ENCODE measurements at regions not wholly inside any gene's neighbourhood (a gene's known extent, or its start where the extent isn't known, plus 50 kb on each side); places are given as distances from the start of the nearest gene placed in this dataset.

GRCh38 chr1:34619256-34619655 is 135.6 kb upstream of the GJB5 start:
- FAIRE-seq = no peak
- Histone ChIP-seq H2AFZ (ENCODE audit: low read depth, low read length) (no peak overlapping the region), H3K27me3 (ENCODE audit: control insufficient read depth in 2 of 2, insufficient read depth in 2 of 2, low read length in 2 of 2) (no peaks in the 10 kb centered on the region), H3K9me3 (replicated peaks; ENCODE audit: control insufficient read depth, insufficient read depth, low read length) (no peaks in the 10 kb centered on the region), H3K9ac (replicated peaks; ENCODE audit: extremely low read depth, insufficient read depth, low read length) (no peak overlapping the region), H3K4me2 (ENCODE audit: insufficient read depth, low read length) (no peak overlapping the region), H3K79me2 (ENCODE audit: control insufficient read depth, insufficient read depth, low read length) (no peaks in the 10 kb centered on the region), H3K4me1 (ENCODE audit: control insufficient read depth, extremely low read depth, insufficient read depth, low read length) (no peaks in the 10 kb centered on the region), H3K4me3 (replicated peaks in 1 of 3; ENCODE audit: insufficient read depth in 1 of 3, low read depth in 1 of 3, low read length in 3 of 3) (no peak overlapping the region), H3K9me1 (replicated peaks; ENCODE audit: control insufficient read depth, extremely low read depth, insufficient read depth, low read length) (no peaks in the 10 kb centered on the region), H3K27ac (ENCODE audit: insufficient read depth, low read depth, low read length) (no peak overlapping the region), H3K36me3 (ENCODE audit: control insufficient read depth in 2 of 2, extremely low read depth in 1 of 2, insufficient read depth in 2 of 2, low read length in 2 of 2) (no peaks in the 10 kb centered on the region), H4K20me1 (replicated peaks; ENCODE audit: control insufficient read depth, extremely low read depth, insufficient read depth, low read length) (no peaks in the 10 kb centered on the region)
- dilution Hi-C loops (cut with MboI; ENCODE audit: extremely low pct_ligation_motif_present, low sequenced_read_pairs) (no loop called here), intact Hi-C loops (cut with micrococcal nuclease) (no loop called here)
- DNase-seq (ENCODE audit: low read depth, low spot score) = no peak
- CTCF ChIA-PET = no interaction called here
- POLR2A ChIA-PET = no interaction called here
- no peak for TF ChIP-seq POLR2AphosphoS5 (IDR thresholded peaks at IDR 0.05; ENCODE audit: insufficient read depth, low read depth, low read length)
- no TSS peak for BruUV-seq (replicated peaks)

GRCh38 chr1:34621916-34622315 is 132.9 kb upstream of the GJB5 start:
- no peak overlapping the region for H3K4me3 ChIP-seq (replicated peaks in 1 of 3; ENCODE audit: insufficient read depth in 1 of 3, low read depth in 1 of 3, low read length in 3 of 3)

More at GRCh38 chr1:34621916-34622315, 132.9 kb upstream of the GJB5 start:
- DNase-seq (ENCODE audit: low read depth, low spot score) (no peak), FAIRE-seq (no peak)
- BruUV-seq (replicated peaks) = no TSS peak
- Histone ChIP-seq H3K36me3 (ENCODE audit: control insufficient read depth in 2 of 2, extremely low read depth in 1 of 2, insufficient read depth in 2 of 2, low read length in 2 of 2) (no peaks in the 10 kb centered on the region), H3K4me2 (ENCODE audit: insufficient read depth, low read length) (no peak overlapping the region), H4K20me1 (replicated peaks; ENCODE audit: control insufficient read depth, extremely low read depth, insufficient read depth, low read length) (no peaks in the 10 kb centered on the region), H3K27ac (ENCODE audit: insufficient read depth, low read depth, low read length) (no peak overlapping the region), H3K4me1 (ENCODE audit: control insufficient read depth, extremely low read depth, insufficient read depth, low read length) (no peaks in the 10 kb centered on the region), H3K9me1 (replicated peaks; ENCODE audit: control insufficient read depth, extremely low read depth, insufficient read depth, low read length) (no peaks in the 10 kb centered on the region), H3K9ac (replicated peaks; ENCODE audit: extremely low read depth, insufficient read depth, low read length) (no peak overlapping the region), H3K79me2 (ENCODE audit: control insufficient read depth, insufficient read depth, low read length) (no peaks in the 10 kb centered on the region), H2AFZ (ENCODE audit: low read depth, low read length) (no peak overlapping the region), H3K27me3 (ENCODE audit: control insufficient read depth in 2 of 2, insufficient read depth in 2 of 2, low read length in 2 of 2) (no peaks in the 10 kb centered on the region), H3K9me3 (replicated peaks; ENCODE audit: control insufficient read depth, insufficient read depth, low read length) (no peaks in the 10 kb centered on the region)
- TF ChIP-seq FOS (IDR thresholded peaks at IDR 0.05; ENCODE audit: borderline replicate concordance, insufficient read depth, low read length) = no peak
- no peak for TF ChIP-seq POLR2AphosphoS5 (IDR thresholded peaks at IDR 0.05; ENCODE audit: insufficient read depth, low read depth, low read length)
- no peak for TF ChIP-seq POLR2A (IDR thresholded peaks at IDR 0.05; ENCODE audit: low read depth, low read length)
- no peak for TF ChIP-seq MAX (IDR thresholded peaks at IDR 0.05; ENCODE audit: insufficient read depth, insufficient read length)
- no peak for TF ChIP-seq EZH2 (IDR thresholded peaks at IDR 0.05; ENCODE audit: borderline replicate concordance, low read depth, low read length, severe bottlenecking)
- no peak for TF ChIP-seq CTCF (IDR thresholded peaks at IDR 0.05; ENCODE audit: extremely low read depth in 1 of 2, insufficient read depth in 1 of 2, low read depth in 1 of 2, low read length in 2 of 2)
- no peak for TF ChIP-seq MYC (IDR thresholded peaks at IDR 0.05; ENCODE audit: low read depth, low read length)
- no peak for TF ChIP-seq JUN (IDR thresholded peaks at IDR 0.05; ENCODE audit: borderline replicate concordance, insufficient read depth, insufficient read length, low read depth)
- TF ChIP-seq GATA2 (IDR thresholded peaks at IDR 0.05; ENCODE audit: insufficient read depth, insufficient read length, low read depth, low read length) = no peak
- intact Hi-C loops (cut with micrococcal nuclease) = no loop called here
- ChIA-PET POLR2A (no interaction called here), CTCF (no interaction called here)
- dilution Hi-C loops (cut with MboI; ENCODE audit: extremely low pct_ligation_motif_present, low sequenced_read_pairs) = no loop called here

Measured in endothelial cell of umbilical vein (primary cell).